ENCODE measurements at regions not wholly inside any gene's neighbourhood (a gene's known extent, or its start where the extent isn't known, plus 50 kb on each side); places are given as distances from the start of the nearest gene placed in this dataset.

GRCh38 chr4:72974694-72975487 lies 94.6 kb downstream of the COX18 start:
- TF ChIP-seq CTCF (conservative IDR thresholded peaks at IDR 0.05; ENCODE audit: low read depth, low read length), result no peak
- no peak for TF ChIP-seq EZH2 (IDR thresholded peaks at IDR 0.05; ENCODE audit: borderline replicate concordance, low read depth, low read length, poor library complexity, severe bottlenecking)
